Stimulated activated CD4-positive, alpha-beta T cell treated with anti-CD3 and anti-CD28 coated beads, Interleukin-15, amount 100 ng/mL, for 1 hour (primary cell): ENCODE measurements at regions not wholly inside any gene's neighbourhood (a gene's known extent, or its start where the extent isn't known, plus 50 kb on each side); places are given as distances from the start of the nearest gene placed in this dataset.

Experiments
- DNase-seq, 2 donors: peaks; one replicate each; pipeline ENCODE4 v3.0.0-alpha.2; 2020; ENCODE audit warnings: low read depth in 1 of 2, low spot score in 1 of 2

DNA sequence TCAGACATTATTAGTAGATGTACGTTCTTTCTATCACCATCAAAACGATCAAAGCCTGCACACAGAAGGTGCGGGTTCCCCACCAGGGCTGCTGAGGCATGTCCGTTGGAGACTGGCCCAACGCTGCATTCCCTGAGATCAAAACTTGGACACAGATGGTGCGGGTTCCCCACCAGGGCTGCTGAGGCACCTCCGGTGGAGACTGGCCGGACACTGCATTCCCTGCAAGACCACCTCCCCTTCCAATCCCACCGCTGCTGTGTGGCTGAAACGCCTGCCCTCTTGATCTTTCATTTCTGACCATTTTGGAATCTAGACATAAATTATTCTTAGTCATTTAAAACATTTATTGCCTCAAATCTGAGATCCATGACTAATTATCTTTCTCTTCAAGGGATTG, 254.2 kb upstream of the SALL3 start:
- DNase-seq = no peak

DNA sequence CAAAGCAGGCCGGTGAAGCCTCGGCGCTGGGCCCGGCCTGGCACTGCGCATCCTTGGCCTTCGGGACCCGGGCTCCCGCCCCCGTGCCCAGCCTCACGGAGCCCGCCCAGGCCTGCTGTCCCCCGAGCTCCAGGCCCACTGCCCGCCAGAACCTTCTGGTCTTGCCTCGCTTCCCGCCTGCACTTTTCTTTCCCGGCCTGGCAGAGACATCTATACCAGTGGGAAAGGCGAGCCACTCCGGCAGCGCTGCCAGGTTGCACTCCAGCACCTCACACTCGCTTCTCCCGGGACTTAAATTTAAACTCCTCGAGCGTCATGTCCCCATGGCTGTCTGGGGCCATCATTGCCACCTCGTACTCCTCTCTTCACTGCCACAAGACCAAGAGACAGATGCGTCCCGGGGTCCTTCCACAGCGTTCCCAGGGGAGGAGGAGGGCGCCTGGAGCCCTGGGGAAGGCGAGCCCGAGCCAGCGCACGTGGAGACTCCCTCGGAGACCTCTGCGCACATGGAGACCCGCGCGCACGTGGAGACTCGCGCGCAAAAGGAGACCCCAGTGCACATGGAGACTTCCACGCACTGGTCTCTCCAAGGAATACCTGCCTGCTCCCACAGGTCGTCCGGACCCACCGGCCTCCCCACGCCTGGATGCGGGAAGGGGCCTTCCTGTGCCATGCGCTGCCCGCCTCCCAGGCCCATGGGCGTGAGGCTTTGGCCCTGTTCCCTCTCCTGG, 253.1 kb upstream of the SALL3 start:
- DNase-seq = no peak

DNA sequence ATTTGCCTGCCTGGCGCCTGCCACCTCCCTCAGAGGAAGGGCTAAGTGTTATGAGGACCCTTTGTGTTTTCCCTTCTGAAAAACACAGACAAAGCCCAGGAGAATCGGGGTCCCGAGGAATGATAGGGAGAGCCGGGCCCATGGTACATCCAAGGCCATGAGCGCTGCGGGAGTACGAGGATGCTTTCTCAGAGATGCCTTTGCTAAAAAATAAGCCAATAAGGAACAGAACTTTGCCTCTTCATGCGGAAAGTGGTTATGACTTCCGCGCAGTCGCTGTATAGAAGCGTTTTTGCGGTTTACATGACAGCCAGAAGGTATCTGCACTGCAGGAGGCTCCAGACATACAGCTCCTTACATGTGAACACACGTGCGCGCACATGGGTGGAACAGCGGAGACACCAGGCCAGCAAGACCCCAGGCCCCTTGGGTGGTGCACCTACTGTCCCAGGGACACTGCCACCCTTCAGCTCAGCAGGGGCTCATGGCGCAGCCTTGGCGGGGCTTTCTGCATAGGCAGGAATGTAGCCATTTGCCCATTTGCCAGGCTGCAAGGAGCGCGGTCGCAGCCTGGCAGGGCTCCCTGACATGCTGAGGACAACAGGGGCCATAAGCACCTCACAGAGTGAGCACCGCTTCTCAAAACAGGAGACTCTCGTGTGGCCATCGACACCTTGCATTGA, 252.4 kb upstream of the SALL3 start:
- DNase-seq = no peak

DNA sequence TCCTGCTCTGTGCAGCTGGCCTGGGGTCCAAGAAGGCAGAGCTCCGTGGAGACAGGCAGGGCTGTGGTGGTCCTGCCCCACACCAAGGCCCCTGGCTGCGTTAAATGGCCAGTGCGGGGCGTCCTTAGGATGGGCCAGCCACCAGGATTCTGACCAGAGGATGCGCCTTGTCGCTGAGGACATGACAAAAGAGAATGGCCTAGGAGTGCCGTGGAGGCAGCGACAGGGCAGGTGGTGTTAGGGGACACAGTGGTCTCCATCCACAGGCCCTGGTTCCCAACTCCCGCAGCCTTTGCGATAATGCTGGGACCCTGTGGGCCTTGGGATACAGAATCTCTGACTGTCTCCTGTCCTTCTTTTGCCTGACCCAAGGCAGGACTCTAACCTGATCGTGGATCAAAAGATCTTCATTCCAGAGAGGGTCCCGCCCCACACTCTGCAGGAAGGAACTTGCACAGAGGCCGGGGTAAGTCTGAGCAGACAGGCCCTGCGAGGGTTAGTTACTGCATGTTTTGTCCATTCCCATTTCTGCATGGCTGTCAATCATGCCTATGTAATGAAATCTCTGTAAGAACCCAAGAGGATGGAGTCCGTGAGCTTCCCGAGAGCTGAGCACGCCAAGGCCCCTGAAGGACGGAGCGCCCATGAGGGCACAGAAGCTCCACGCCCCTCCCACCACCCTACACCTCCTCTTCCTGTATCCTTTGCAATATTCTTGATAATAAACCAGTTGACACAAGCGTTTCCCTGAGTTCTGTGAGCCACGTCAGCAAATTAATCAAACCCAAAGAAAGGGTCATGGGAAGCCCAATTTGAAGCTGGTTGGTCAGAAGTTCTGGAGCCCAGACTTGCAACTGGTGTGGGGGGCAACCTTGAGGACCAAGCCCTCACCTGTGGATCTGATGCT, 251.5 kb upstream of the SALL3 start:
- no peak for DNase-seq

DNA sequence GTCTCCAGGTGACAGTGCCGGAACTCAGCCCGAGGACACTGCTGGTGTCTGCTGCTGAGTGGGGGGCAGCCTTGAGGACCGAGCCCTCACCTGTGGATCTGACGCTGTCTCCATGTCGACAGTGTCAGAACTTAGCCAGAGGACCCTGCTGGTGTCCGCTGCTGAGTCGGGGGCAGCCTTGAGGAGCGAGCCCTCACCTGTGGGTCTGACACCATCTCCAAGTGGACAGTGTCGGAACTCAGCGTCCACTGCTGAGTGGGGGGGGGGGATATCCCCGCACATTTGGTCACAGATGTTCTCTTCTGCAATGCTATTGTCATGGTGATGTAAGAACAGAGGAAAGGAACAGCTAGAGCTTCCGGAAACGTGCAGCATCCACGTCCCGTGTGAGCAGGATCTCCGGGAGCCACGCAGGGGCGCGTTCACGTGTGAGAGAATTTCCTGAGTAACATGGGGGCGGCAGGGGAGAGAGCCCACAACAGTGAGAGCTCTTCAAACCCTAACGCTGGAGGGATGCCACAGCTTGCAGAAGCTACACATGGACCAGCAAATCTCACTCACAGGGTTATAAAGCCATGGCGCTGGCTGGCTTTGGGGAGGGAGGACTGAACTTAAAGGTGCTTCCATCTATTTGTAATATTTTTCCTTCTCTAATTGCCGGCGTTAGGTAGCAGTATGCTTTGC, 250.7 kb upstream of the SALL3 start:
- DNase-seq = no peak

DNA sequence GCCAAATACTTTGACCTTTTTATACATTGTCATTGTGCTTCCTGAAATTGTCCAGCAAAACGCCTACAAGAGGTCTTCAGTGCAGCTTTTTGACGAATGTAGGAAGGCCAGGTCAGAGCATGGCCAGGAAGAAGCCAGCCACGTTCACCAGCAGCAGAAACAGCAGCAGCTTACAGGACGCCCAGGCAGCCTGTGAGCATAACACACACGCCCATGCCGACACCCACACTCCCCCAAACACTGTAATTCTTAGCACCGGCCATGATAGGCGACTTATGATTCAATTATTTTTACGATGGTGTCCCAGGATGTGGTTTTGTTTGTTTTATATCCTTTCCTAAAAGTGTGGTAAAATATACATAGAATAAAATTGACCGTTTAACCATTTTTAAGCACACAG, 249.1 kb upstream of the SALL3 start:
- no peak for DNase-seq

DNA sequence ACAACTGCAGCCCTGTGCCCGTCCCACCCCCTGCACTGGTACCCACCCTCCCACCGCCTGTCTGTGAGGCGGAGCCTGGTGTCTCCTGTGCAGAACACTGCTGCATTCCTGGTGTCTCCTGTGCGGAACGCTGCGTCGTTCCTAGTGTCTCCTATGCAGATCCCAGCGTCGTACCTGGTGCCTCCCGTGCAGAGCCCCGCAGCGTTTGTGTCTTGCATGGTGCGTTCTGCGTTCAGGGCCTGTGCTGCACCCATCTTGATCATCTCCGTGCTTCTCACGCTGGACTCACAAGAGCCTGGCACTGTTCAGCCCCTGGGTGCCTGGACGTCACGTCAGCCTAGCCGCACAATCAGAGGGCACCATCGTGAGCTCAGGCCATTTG, 248.6 kb upstream of the SALL3 start:
- DNase-seq = no peak

DNA sequence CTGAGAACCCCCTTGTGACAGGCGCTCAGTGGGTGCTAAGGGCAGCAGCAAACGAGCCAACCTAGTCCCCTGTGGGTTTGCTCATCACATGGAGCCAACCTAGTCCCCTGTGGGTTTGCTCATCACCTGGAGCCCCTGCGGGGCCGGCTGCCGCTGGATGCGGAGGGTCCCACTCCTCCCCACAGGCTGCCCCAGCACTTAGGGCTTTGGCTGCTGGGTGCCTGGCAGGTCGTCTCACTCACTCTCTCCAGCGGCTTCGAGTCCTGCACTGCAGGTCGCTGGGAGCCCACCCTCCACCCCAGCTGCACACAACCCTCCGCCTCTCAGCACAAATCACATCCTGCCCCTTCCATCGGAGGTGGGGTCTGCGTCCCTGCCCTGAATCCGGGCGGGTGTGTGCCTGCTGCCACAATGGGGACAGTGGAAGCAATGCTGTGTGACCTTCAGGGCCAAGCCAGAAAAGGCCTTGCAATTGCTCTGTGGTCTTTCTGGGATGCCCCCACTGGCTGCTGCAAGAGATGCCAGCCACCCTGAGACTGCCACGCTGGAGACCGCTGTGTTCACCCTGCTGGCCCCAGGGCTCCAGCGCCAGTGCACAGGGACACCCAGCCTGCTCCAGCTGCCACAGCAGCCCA, 248.1 kb upstream of the SALL3 start:
- no peak for DNase-seq

DNA sequence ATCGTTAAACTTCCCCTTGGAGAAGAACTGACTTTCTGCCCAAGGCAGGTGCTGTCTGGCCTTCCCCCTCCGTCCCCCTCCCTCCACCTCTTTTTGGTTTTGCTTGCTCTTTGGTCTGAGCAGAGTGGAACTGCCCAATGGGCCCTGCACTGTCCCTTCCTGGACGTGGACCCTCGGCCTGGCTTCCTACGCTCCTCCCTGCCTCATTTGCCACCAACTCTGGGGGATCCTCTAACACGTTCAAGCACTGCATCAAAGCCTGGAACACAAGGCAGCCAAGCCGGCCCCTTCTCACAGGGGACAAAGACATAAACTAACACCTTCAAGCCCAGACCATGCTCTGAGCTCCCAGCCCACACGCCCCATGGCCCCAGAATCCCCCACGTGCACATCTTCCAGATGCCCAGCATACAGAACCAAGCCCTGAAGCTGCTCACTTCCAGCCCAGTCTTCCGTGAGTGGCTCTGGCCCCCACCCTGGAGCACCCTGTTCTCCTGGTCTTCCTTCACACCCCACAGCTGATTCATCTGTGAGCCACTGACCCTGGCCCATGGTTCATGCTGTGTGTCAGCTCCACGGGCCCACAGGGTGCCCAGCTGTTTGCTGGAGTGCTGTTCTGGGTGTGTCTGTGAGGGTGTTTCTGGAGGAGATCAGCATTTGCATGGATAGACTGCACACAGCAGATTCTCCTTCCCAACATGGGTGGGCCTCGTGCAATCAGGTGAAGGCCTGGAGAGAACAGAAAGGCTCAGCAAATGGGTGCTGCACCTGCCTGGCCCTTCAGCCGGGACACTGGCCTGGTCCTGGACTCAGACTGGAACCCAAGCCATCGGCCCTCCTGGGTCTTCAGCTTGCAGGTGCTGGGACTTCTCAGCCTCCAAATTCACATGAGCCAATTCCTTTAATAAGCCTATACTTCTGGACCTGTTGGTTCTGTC, 247.1 kb upstream of the SALL3 start:
- no peak for DNase-seq

DNA sequence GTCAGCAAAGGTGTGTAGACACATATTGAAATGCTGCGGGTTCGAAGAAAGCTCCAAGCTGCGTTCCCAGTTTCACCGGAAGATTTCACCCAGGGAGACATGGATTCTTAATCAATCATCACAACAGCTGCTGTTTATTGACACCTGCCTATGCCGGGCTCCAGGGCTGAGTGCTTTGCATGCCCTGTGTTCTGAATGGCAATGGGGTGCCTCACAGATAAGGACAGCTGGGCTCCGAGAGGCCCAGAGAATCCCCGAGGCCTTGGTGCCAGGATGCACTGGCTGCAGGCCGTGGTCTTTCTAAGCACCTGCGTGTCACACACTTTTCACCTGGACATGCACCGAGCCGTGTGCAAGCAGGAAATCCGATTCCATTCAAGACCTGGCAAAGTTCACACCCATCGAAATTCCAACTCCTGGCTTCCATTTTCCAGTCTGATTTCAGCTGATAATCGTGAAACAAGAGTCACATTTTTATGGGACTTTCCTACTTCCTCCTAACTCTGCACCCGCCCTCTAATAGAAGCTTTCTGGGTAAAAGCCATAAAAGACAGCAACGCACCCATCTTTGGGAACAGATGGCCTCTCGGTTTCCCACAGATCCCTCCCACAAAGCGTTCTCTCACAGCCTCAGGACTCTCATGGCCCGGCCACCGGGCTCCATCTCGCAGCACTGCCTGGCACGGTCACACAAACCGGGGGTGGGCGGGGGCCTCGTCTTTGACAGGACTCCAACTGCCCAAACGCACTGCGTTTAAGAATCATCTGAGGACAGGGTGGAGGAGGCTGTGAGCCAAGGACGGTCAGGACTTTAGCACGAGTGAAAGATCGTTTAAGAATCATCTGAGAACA, 245.6 kb upstream of the SALL3 start:
- no peak for DNase-seq

DNA sequence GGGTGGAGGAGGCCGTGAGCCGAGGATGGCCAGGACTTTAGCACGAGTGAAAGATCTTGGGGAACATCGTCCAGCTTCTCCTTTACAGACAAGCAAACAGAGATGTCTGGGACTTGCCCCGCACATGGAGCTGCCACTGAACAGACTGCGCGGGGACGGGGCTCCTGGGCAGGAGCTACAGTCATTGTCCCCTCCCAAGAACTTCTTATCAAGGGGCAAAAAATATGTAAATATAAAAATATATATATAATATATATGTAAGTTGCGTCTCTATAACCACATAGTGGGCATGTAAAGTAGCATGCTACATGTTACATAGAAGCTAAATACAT, 245.0 kb upstream of the SALL3 start:
- no peak for DNase-seq

DNA sequence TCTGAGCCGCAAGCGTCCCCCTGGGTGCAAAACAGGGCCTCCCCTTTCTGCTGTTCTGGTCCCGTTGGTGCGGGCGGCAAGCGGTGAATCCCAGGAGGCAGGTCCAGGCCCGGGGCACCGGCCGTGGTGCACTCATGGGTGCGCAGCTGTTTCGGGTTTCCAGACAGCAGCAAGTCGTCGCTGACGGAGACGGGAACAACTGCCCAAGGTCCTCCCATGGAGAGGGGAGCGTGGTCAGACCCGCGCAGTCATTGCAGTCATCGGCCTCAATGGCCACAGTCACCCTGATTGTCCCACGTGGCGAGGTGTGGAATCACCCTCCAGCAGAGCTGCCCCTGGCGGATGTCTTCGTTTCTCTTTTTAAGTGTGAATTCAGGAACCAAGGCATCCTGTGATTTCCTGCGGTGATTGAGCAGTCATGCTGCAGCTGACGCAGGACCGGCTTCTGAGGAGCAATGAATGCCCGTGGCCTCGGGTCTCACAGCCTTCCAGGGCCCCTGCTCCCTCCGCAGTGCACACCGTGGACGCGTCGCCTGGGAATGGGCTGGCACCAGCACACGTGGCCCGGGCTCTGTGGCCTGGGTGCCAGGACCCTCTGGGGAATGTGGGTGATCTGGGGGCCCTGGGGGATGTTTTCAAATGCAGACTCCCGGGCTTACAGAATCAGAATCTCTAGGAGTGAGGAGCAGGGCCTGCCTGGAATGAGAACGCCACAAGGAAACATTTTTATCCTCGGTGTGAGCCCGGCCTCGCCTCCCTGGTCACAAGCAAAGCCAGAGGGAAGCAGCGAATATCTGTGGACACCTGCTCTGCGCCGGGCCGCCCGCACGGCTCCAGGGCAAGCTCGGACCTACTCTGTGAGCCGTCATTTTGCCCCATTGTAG, 244.2 kb upstream of the SALL3 start:
- no peak for DNase-seq

DNA sequence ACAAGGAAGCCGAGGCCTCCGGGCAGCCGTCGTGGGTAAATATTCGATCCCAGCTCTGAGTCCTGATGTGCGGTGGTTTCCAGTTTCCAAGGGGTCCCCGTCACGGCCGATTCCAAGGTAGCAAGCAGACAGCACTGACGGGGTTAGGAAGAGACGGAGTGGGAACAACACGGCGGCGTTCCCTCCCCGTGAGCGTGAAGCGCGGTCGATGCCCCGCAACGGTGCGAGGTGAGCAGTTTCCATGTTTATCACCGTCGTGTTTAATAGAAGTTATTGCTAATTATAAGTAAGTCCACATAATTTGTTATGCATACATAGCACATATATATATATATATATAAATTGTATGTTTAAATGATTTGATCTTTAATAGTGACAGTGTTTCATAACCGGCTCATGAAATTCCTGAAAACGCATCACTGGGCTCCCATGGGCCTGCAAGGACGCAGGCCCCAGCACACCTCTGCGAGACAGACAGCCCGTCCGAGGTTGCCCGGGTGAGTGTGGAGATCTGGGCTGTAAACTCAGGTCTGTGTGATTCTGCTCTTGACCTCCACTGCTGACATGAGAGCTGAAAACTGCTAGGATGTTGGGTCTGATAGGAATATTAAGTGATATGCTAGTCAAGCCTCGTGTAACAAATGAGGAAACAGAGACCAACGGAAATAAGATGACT, 243.5 kb upstream of the SALL3 start:
- no peak for DNase-seq

DNA sequence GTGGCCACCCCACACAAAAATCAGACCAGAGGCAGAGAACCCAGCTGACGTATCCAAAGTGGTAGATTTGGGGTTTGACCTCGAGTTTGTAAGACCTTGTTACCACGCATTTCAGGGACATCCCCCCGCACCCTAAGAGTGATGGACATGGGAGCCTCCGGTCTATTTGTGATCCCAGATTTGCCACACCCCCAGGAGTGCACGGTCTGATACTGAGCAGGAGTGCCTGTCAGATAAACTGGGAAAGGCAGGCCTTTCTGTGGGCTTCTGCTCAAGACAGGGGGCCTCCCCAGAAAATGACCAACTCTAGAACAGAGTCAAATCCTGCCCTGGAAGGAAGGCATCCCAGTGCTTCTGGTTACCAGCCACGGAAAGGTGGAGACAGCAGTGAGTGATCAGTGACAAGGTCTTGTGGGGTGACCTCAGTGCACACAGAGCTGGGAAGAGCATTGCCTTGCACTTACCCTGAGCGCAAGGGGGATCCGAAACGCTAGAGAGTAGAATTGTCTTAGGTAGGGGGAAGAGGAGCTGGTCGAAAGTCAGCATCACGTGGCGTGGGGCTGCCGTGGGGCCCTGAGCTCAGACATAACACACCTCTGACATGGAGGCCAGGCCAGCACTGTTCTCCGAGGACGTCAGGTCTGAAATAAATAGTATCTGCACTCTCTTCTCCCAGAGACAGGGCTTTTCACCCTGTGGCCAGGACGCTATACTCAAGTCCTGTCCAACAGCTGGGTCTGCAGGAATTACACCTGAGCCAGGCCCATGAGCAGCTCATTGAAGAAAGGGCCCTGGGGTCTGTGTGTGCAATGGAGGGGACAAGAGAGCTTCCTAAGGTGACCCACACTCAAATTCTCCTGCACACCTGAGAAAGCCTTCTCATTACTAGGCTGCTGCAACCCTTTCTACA, 242.4 kb upstream of the SALL3 start:
- DNase-seq = no peak

DNA sequence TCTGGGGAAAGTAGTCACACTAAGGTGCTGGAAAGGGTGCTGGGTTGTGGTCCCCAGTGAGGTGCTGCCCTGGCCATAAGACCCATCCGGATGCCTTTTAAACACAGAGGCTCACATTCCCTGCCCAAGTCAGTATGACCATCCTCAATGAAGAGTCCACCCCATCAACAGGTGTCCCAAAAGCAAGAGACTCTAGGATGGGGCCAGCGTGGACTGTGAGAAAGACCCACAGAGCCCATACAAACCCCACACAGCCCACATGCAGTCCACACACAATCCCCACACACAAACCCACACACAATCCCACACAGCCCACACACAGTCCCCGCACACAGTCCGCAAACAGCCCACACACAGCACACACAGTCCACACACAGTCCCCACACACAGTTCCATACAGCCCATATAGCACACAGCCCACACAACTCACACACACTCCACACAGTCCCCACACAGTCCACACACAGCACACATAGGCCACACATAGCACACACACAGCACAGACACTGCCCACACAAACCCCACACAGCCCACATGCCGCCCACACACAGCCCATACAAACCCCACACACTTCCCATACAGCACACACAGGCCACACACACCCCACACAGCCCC, 241.4 kb upstream of the SALL3 start:
- no peak for DNase-seq

DNA sequence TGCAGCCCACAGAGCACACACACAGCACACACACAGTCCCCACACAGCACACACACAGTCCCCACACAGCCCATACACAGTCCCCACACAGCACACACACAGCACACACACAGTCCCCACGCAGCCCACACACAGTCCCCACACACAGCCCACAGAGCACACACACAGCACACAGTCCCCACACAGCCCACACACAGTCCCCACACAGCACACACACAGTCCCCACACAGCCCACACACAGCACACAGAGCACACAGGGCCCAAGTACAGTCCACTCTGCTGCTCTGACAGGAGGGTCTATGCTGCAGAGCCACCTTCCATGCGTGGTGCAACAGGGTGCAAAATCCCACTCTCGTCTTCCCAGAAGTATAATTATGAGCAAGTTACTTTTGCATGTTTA, 240.5 kb upstream of the SALL3 start:
- no peak for DNase-seq
